Ovary (tissue), 7 donors: ENCODE measurements at regions not wholly inside any gene's neighbourhood (a gene's known extent, or its start where the extent isn't known, plus 50 kb on each side); places are given as distances from the start of the nearest gene placed in this dataset.

ENCODE experiments used
- DNase-seq, 5 donors: peaks; one replicate each; pipeline ENCODE4 v3.0.0-alpha.2; 2019 to 2020
- H3K27ac ChIP-seq, 2 donors: fragments of 200-600 bp; one replicate each; pipeline versions ENCODE4 v1.5.1 to v1.8.0; 2019 to 2022
- H3K27me3 ChIP-seq: fragments of 200-600 bp; one replicate; pipeline ENCODE4 v1.8.0; 2022
- H3K36me3 ChIP-seq: fragments of 200-600 bp; sonication (generic); one replicate; pipeline ENCODE4 v1.5.1; 2019
- H3K4me1 ChIP-seq: one replicate; pipeline ENCODE4 v1.8.1; 2013; ENCODE audit warnings: mild to moderate bottlenecking, moderate library complexity; ENCODE audit not compliant: insufficient read depth
- H3K4me3 ChIP-seq: fragments of 200-600 bp; sonication (generic); one replicate; pipeline ENCODE4 v1.5.1; 2017
- H3K9me3 ChIP-seq, 2 donors: fragments of 200-600 bp in 1 of 2; sonication (generic) in 1 of 2; one replicate each; pipeline versions ENCODE4 v1.5.1 to v1.8.1; 2013 to 2019; ENCODE audit warnings: mild to moderate bottlenecking in 1 of 2, moderate library complexity in 1 of 2
- CTCF ChIP-seq, 3 donors: fragments of 450-650 bp in 2 of 3; fragments of 200-600 bp in 1 of 3; IDR thresholded peaks; one replicate each; pipeline versions ENCODE4 v1.5.1 to v1.8.0; 2016 to 2022; ENCODE audit warnings: antibody characterized with exemption in 3 of 3, mild to moderate bottlenecking in 1 of 3
- EP300 ChIP-seq: sonication (generic); formaldehyde crosslinking; IDR thresholded peaks from one replicate; pipeline ENCODE4 v1.6.1; 2017; ENCODE audit warnings: antibody characterized with exemption
- POLR2A ChIP-seq: fragments of 450-650 bp; IDR thresholded peaks from one replicate; pipeline ENCODE4 v1.6.1; 2017; ENCODE audit warnings: antibody characterized with exemption, mild to moderate bottlenecking, moderate library complexity
- WGBS, 3 donors: extraction: QIAGEN DNeasy Blood & Tissue Kit in 1 of 3; methylation state at CpG; one replicate each; pipeline versions ENCODE4 v1.1.5 to v1.1.7; 2013 to 2017; 5-methylcytosine and 5-hydroxymethylcytosine counted together
- intact Hi-C, 4 donors: fragments of 100-400 bp; cut with DNase I; formaldehyde crosslinking; loops; one replicate each; pipeline versions ENCODE4 v1.11.0 to v1.15.1; 2022 to 2023
- donor health status: DM: no; HTN: no; CAD: no; lungs with moderate emphysema.
- donor health status: DM: no; HTN: no; CAD: no.
- donor health status: Bipolar disorder and iron deficiency.
- donor health status: DM: no; HTN: no; CAD: no.
- donor health status: DM: yes; HTN: yes; CAD: no.

- no peak for DNase-seq
- H3K27me3 ChIP-seq = no peaks in the 10 kb centered on the region
- H3K9me3 ChIP-seq = no peaks in the 10 kb centered on the region
- H3K27ac ChIP-seq = no peak overlapping the region
- intact Hi-C loops = no loop called here
- TF ChIP-seq POLR2A = no peak
- no peak for TF ChIP-seq CTCF (IDR thresholded peaks at IDR 0.05)
- no peak for TF ChIP-seq EP300
- no peaks in the 10 kb centered on the region for H3K36me3 ChIP-seq
- WGBS, 3 donors = 23 to 33% (median 27%) methylated on average over 3 of the region's 3 CpGs
- H3K4me3 ChIP-seq = no peak overlapping the region
- H3K4me1 ChIP-seq = peaks cover 19% of the 10 kb centered on the region
Observed at GRCh38 chr16:80046261-80046660, 445.7 kb upstream of the MAF start.

DNA sequence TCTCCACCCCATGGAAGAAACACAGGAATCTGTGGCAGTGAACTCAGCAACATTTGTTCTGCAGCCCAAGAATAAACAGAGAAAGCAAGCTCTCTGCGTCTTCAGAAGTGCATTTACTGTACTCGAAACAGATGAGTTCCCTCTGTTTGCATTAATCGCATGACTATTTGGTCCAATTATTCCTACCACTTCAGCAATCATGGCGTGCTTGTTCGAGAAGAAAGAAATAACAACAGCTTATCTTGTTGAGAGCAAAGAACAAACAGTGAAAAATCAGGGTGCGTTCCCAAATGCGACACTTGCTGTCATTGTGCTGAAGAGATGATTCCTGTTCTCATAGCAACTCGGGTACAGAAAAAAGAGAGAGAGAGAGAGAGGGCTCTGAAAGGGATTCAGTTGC is 445.3 kb upstream of the MAF start:
- H3K27ac ChIP-seq = no peak overlapping the region
- no peak overlapping the region for H3K4me3 ChIP-seq
- no peaks in the 10 kb centered on the region for H3K9me3 ChIP-seq
- 9 to 28% (median 18%) methylated on average over 8 of the region's 8 CpGs for WGBS, 3 donors
- TF ChIP-seq CTCF (IDR thresholded peaks at IDR 0.05) = no peak
- no peak for TF ChIP-seq POLR2A
- TF ChIP-seq EP300 = no peak
- intact Hi-C loops = no loop called here
- H3K27me3 ChIP-seq = no peaks in the 10 kb centered on the region
- no peaks in the 10 kb centered on the region for H3K36me3 ChIP-seq
- peaks cover 17% of the 10 kb centered on the region for H3K4me1 ChIP-seq
- DNase-seq = no peak

DNA sequence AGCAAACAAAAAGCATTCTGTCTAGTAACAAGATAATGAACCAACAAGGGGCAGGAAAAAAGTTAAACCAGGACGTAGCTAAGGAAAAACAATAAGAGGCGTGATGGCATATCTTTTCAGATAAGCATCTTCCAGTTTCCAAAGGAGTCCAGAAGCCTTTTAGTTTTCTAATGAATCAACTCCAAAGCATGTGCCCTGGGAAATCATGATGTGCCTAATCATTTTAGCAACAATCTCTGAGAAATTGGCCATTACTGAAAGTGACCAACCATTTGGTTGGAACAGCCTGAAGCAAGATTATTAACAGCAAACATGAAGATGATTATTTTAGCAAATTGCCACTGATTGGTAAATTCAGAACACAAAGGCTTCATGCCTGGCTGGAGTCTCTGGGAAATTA is 440.9 kb upstream of the MAF start:
- Histone ChIP-seq H3K9me3 (no peaks in the 10 kb centered on the region), H3K36me3 (no peaks in the 10 kb centered on the region), H3K4me3 (no peak overlapping the region), H3K27me3 (no peaks in the 10 kb centered on the region), H3K27ac (no peak overlapping the region), H3K4me1 (peaks cover 12% of the 10 kb centered on the region)
- WGBS, 3 donors = 74 to 83% (median 74%) methylated on average over 2 of the region's 2 CpGs
- intact Hi-C loops = no loop called here
- TF ChIP-seq POLR2A (no peak), EP300 (no peak), CTCF (IDR thresholded peaks at IDR 0.05) (no peak)
- no peak for DNase-seq

DNA sequence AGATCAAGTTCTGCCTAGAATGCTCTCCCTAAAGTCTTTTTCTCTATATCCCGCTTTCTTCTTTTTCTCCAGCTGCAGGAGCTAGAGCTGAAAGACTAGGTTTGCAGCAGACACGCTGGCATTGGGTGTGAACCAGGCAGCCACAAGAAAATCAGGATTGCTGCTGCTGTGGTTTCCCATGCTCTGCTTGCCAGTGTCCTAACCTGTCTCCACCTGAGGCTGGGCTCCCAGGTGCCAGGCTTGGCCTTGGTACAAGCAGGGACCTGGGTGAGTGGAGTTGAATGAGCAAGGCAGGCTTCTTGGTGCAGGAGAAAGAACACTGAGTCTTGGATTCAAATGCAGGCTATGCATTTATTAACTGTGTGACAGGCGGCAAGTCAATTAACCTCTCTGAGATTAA is 440.3 kb upstream of the MAF start:
- H3K36me3 ChIP-seq = no peaks in the 10 kb centered on the region
- no peak overlapping the region for H3K4me3 ChIP-seq
- intact Hi-C loops = no loop called here
- no peak for DNase-seq
- 86 to 94% (median 93%) methylated on average over 3 of the region's 3 CpGs for WGBS, 3 donors
- no peaks in the 10 kb centered on the region for H3K9me3 ChIP-seq
- peaks cover 9% of the 10 kb centered on the region for H3K4me1 ChIP-seq
- no peak for TF ChIP-seq POLR2A
- no peak for TF ChIP-seq CTCF (IDR thresholded peaks at IDR 0.05)
- TF ChIP-seq EP300 = no peak
- no peaks in the 10 kb centered on the region for H3K27me3 ChIP-seq
- no peak overlapping the region for H3K27ac ChIP-seq

DNA sequence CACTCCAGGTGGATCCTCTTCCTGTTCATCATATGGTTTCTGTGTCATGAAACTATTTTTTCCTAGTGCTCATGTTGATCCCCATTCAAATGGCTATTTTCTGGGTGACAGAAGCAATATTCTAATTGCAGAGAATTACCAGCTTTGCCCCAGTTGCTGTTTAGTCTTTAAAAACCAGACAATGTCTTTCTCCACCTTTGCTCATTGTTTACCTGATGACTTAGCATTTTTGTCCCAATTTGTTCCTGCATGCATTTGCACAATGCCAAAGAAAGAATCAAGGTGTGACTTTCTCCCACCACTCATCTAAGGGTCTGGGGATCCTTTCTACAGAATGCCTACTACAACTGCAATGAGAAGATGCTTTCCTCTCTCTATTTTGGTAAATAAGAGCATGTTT is 439.9 kb upstream of the MAF start:
- H3K4me1 ChIP-seq = peaks cover 6% of the 10 kb centered on the region
- no peaks in the 10 kb centered on the region for H3K36me3 ChIP-seq
- no peak overlapping the region for H3K4me3 ChIP-seq
- intact Hi-C loops = no loop called here
- no peak for DNase-seq
- no peak overlapping the region for H3K27ac ChIP-seq
- TF ChIP-seq CTCF (IDR thresholded peaks at IDR 0.05) = no peak
- no peak for TF ChIP-seq POLR2A
- TF ChIP-seq EP300 = no peak
- no peaks in the 10 kb centered on the region for H3K27me3 ChIP-seq
- no peaks in the 10 kb centered on the region for H3K9me3 ChIP-seq
